GM12873 (cell line): ENCODE measurements at regions not wholly inside any gene's neighbourhood (a gene's known extent, or its start where the extent isn't known, plus 50 kb on each side); places are given as distances from the start of the nearest gene placed in this dataset.

Experiments used
- CTCF ChIP-seq: IDR thresholded peaks from 2 replicates; pipeline ENCODE4 v1.5.1; 2012; ENCODE audit warnings: low read depth, mild to moderate bottlenecking, moderate library complexity, low read length, control low read depth; ENCODE audit not compliant: insufficient read depth; ENCODE audit errors: missing control alignments

- no peak for TF ChIP-seq CTCF
Observed at GRCh38 chr2:182630207-182630606, 85.8 kb upstream of the DNAJC10 start.

GRCh38 chr2:182631299-182631698, 84.8 kb upstream of the DNAJC10 start:
- no peak for TF ChIP-seq CTCF

- TF ChIP-seq CTCF: no peak
Observed at GRCh38 chr2:182634386-182634785, 81.7 kb upstream of the DNAJC10 start.

- no peak for TF ChIP-seq CTCF
Observed at GRCh38 chr2:182636699-182637098, 79.4 kb upstream of the DNAJC10 start.

GRCh38 chr2:182638667-182639066, 77.4 kb upstream of the DNAJC10 start:
- TF ChIP-seq CTCF: no peak

GRCh38 chr2:182639971-182640370, 76.1 kb upstream of the DNAJC10 start:
- TF ChIP-seq CTCF: no peak

- TF ChIP-seq CTCF: no peak
Observed at GRCh38 chr2:182642328-182642727, 73.7 kb upstream of the DNAJC10 start.
